WERI-Rb-1 (cell line): ENCODE measurements at regions not wholly inside any gene's neighbourhood (a gene's known extent, or its start where the extent isn't known, plus 50 kb on each side); places are given as distances from the start of the nearest gene placed in this dataset.

Source experiments
- DNase-seq: peaks from one replicate; pipeline ENCODE4 v3.0.0-alpha.2; 2020
- H3K27ac ChIP-seq: fragments of 250-450 bp; sonication (Bioruptor Pico); 2 replicates; pipeline ENCODE4 v1.5.1; 2020; ENCODE audit warnings: mild to moderate bottlenecking, moderate library complexity
- H3K27me3 ChIP-seq: fragments of 250-450 bp; sonication (Bioruptor Pico); 2 replicates; pipeline ENCODE4 v1.5.1; 2021; ENCODE audit warnings: mild to moderate bottlenecking, low read depth, moderate library complexity; ENCODE audit not compliant: insufficient read depth, severe bottlenecking
- H3K36me3 ChIP-seq: fragments of 250-450 bp; sonication (Bioruptor Pico); 2 replicates; pipeline ENCODE4 v1.5.1; 2020; ENCODE audit warnings: mild to moderate bottlenecking, moderate library complexity
- H3K4me3 ChIP-seq: 2 replicates; pipeline ENCODE4 v1.5.1; 2011; ENCODE audit warnings: low read depth, mild to moderate bottlenecking, control low read depth, low read length
- H3K9me3 ChIP-seq: fragments of 250-450 bp; sonication (Bioruptor Pico); 2 replicates; pipeline ENCODE4 v1.5.1; 2021; ENCODE audit warnings: mild to moderate bottlenecking, moderate library complexity; ENCODE audit not compliant: severe bottlenecking
- CTCF ChIP-seq: IDR thresholded peaks from 2 replicates; pipeline ENCODE4 v1.5.1; 2011; ENCODE audit warnings: low read depth, mild to moderate bottlenecking, control low read depth, inconsistent platforms, low read length

GRCh38 chr12:86456776-86457175 lies 200.6 kb upstream of the MGAT4C start:
- no peaks in the 10 kb centered on the region for H3K36me3 ChIP-seq
- H3K27me3 ChIP-seq = no peaks in the 10 kb centered on the region
- DNase-seq = no peak
- H3K27ac ChIP-seq = no peak overlapping the region
- H3K4me3 ChIP-seq = no peak overlapping the region
- H3K9me3 ChIP-seq = no peaks in the 10 kb centered on the region
- TF ChIP-seq CTCF = no peak

GRCh38 chr12:86456241-86456640 lies 200.1 kb upstream of the MGAT4C start:
- Histone ChIP-seq H3K9me3 (no peaks in the 10 kb centered on the region), H3K36me3 (no peaks in the 10 kb centered on the region), H3K27ac (no peak overlapping the region), H3K4me3 (no peak overlapping the region), H3K27me3 (no peaks in the 10 kb centered on the region)
- DNase-seq = no peak
- TF ChIP-seq CTCF = no peak

GRCh38 chr12:86445356-86445755 lies 189.2 kb upstream of the MGAT4C start:
- H3K9me3 ChIP-seq = no peaks in the 10 kb centered on the region
- TF ChIP-seq CTCF = no peak
- H3K36me3 ChIP-seq = no peaks in the 10 kb centered on the region
- H3K27me3 ChIP-seq = no peaks in the 10 kb centered on the region
- no peak overlapping the region for H3K4me3 ChIP-seq
- H3K27ac ChIP-seq = no peak overlapping the region
- DNase-seq = no peak

- no peaks in the 10 kb centered on the region for H3K9me3 ChIP-seq
- no peak overlapping the region for H3K27ac ChIP-seq
- no peaks in the 10 kb centered on the region for H3K36me3 ChIP-seq
- TF ChIP-seq CTCF = no peak
- H3K4me3 ChIP-seq = no peak overlapping the region
- DNase-seq = no peak
- H3K27me3 ChIP-seq = no peaks in the 10 kb centered on the region
Measured at GRCh38 chr12:86435053-86435452, 178.9 kb upstream of the MGAT4C start.

- no peak for TF ChIP-seq CTCF
- no peak for DNase-seq
- Histone ChIP-seq H3K4me3 (no peak overlapping the region), H3K27ac (no peak overlapping the region), H3K36me3 (no peaks in the 10 kb centered on the region), H3K9me3 (no peaks in the 10 kb centered on the region), H3K27me3 (no peaks in the 10 kb centered on the region)
Measured at GRCh38 chr12:86429824-86430223, 173.6 kb upstream of the MGAT4C start.

GRCh38 chr12:86421333-86421732 lies 165.1 kb upstream of the MGAT4C start:
- no peak overlapping the region for H3K27ac ChIP-seq

More at GRCh38 chr12:86421333-86421732, 165.1 kb upstream of the MGAT4C start:
- Histone ChIP-seq H3K27me3 (no peaks in the 10 kb centered on the region), H3K36me3 (no peaks in the 10 kb centered on the region), H3K4me3 (no peak overlapping the region), H3K9me3 (no peaks in the 10 kb centered on the region)
- no peak for DNase-seq
- no peak for TF ChIP-seq CTCF
